PC-3 (cell line): ENCODE measurements at regions not wholly inside any gene's neighbourhood (a gene's known extent, or its start where the extent isn't known, plus 50 kb on each side); places are given as distances from the start of the nearest gene placed in this dataset.
A peak's percentile ranks its signal among the peaks of the same experiment; 100 is the strongest.

Source experiments
- ATAC-seq: fragments of 200-7000 bp; cut with Tn5 transposase; 2 replicates; pipeline ENCODE4 v1.9.1; 2020; ENCODE audit warnings: mild to moderate bottlenecking, moderate library complexity
- BruUV-seq: library from RNA; stranded (reverse); fragments of 400-500 nt; replicated peaks from 2 replicates; lab custom pipeline; 2021; lab: Mats Ljungman, UMichigan
- CTCF ChIA-PET: fragments of 300-600 bp; sonication (Branson Sonifier 250); formaldehyde crosslinking; loops from one replicate; lab custom pipeline; 2022; ENCODE audit warnings: antibody characterized with exemption; lab: Charles Lee
- POLR2A ChIA-PET: fragments of 300-600 bp; sonication (Branson Sonifier 250); formaldehyde crosslinking; loops from one replicate; lab custom pipeline; 2022; ENCODE audit warnings: antibody characterized with exemption; ENCODE audit not compliant: unreplicated experiment; lab: Charles Lee
- DNase-seq: peaks from one replicate; pipeline ENCODE4 v3.0.0-alpha.2; 2015
- H2AFZ ChIP-seq: fragments of 300-600 bp; sonication (generic); 2 replicates; pipeline ENCODE4 v1.6.0; 2016; ENCODE audit warnings: antibody characterized with exemption, low read length
- H3F3A ChIP-seq: fragments of 300-600 bp; sonication (generic); one replicate; pipeline ENCODE4 v1.6.0; 2017; ENCODE audit warnings: antibody characterized with exemption, low read length, control low read depth, mild to moderate bottlenecking; ENCODE audit not compliant: unreplicated experiment
- H3K27ac ChIP-seq: fragments of 300-600 bp; sonication (generic); 2 replicates; pipeline ENCODE4 v1.5.1; 2016; ENCODE audit warnings: mild to moderate bottlenecking, low read length
- H3K27me3 ChIP-seq: fragments of 300-600 bp; sonication (generic); 2 replicates; pipeline ENCODE4 v1.6.1; 2016; ENCODE audit warnings: low read length, mixed read lengths
- H3K36me3 ChIP-seq: fragments of 300-600 bp; sonication (generic); 2 replicates; pipeline ENCODE4 v1.6.1; 2016; ENCODE audit warnings: low read depth, mixed run types, low read length, mixed read lengths
- H3K4me1 ChIP-seq: fragments of 300-600 bp; sonication (generic); 2 replicates; pipeline ENCODE4 v1.5.1; 2016; ENCODE audit warnings: low read length; ENCODE audit not compliant: insufficient read depth
- H3K4me2 ChIP-seq: fragments of 300-600 bp; sonication (generic); 2 replicates; pipeline ENCODE4 v1.6.0; 2016; ENCODE audit warnings: low read length
- H3K4me3 ChIP-seq: fragments of 300-600 bp; sonication (generic); 2 replicates; pipeline ENCODE4 v1.5.1; 2016; ENCODE audit warnings: mild to moderate bottlenecking, low read length, mixed read lengths
- H3K79me2 ChIP-seq: fragments of 300-600 bp; sonication (generic); 2 replicates; pipeline ENCODE4 v1.6.1; 2017; ENCODE audit warnings: low read length, mixed read lengths
- H3K9ac ChIP-seq: fragments of 300-600 bp; sonication (generic); 2 replicates; pipeline ENCODE4 v1.6.0; 2016; ENCODE audit warnings: mild to moderate bottlenecking, low read length
- H3K9me2 ChIP-seq: fragments of 300-600 bp; sonication (generic); replicated peaks from 2 replicates; pipeline ENCODE4 v1.6.1; 2016; ENCODE audit warnings: mixed run types, low read length, mixed read lengths
- H3K9me3 ChIP-seq: fragments of 300-600 bp; sonication (generic); 2 replicates; pipeline ENCODE4 v1.6.1; 2016; ENCODE audit warnings: low read length, mixed read lengths
- H4K20me1 ChIP-seq: fragments of 300-600 bp; sonication (generic); 2 replicates; pipeline ENCODE4 v1.6.1; 2016; ENCODE audit warnings: low read length, mixed read lengths
- CTCF ChIP-seq: fragments of 300-600 bp; sonication (generic); conservative IDR thresholded peaks from 2 replicates; pipeline ENCODE4 v1.5.1; 2017; ENCODE audit warnings: antibody characterized with exemption, low read depth, mild to moderate bottlenecking, low read length
- EZH2 ChIP-seq: fragments of 300-600 bp; sonication (generic); IDR thresholded peaks from one replicate; pipeline ENCODE4 v1.6.1; 2017; ENCODE audit warnings: antibody characterized with exemption, mild to moderate bottlenecking, low read length; ENCODE audit not compliant: unreplicated experiment
- EZH2phosphoT487 ChIP-seq: fragments of 300-600 bp; sonication (generic); IDR thresholded peaks from 2 replicates; pipeline ENCODE4 v1.6.1; 2018; ENCODE audit warnings: mild to moderate bottlenecking, antibody characterized with exemption, low read length, borderline replicate concordance
- intact Hi-C: fragments of 100-400 bp; cut with micrococcal nuclease; formaldehyde crosslinking; loops from 2 replicates; pipeline ENCODE4 v1.9.0; 2023

DNA sequence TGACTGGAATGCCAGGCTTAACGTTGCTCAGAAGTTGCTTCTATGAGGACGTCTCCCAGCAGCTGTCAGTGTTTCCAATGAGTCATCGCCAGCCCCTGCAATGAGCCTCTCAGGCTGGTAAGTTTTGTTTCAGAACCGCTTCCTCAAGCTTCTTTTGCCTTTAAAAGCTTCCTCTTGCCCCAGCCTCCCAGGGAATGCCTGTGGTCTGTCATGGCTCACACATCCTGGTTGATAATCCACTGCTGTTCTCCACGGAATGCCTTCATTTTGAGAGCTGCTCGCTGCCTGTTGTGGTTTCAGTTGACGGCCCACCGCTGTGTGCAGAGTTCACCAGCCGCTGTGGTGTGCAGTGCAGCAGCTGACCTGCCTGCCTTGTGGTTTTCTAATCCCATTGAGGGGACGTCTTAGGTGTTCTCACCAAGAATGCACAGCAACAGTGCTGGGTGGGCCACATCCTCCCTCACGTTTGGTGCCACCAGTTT, 96.4 kb downstream of the RTP5 start:
- Histone ChIP-seq H3K4me2 (no peak overlapping the region), H3K4me1 (no peaks in the 10 kb centered on the region; the same call in 1 of the 2 replicates), H3K79me2 (no peaks in the 10 kb centered on the region), H3K4me3 (no peak overlapping the region), H4K20me1 (no peaks in the 10 kb centered on the region), H3K27me3 (peaks cover 17% of the 10 kb centered on the region), H3K9me3 (no peaks in the 10 kb centered on the region), H2AFZ (no peak overlapping the region), H3F3A (no peaks in the 10 kb centered on the region), H3K9me2 (no peaks in the 10 kb centered on the region), H3K36me3 (no peaks in the 10 kb centered on the region), H3K27ac (no peak overlapping the region), H3K9ac (no peak overlapping the region)
- no TSS peak for BruUV-seq
- POLR2A ChIA-PET, result no interaction called here
- intact Hi-C loops, result no loop called here
- peak; percentile 62 for DNase-seq
- peak; percentile 38 for ATAC-seq
- no peak for TF ChIP-seq EZH2
- TF ChIP-seq CTCF, result no peak
- no peak for TF ChIP-seq EZH2phosphoT487
- CTCF ChIA-PET, result no interaction called here

GRCh38 chr2:241966647-241967466, 97.3 kb downstream of the RTP5 start:
- POLR2A ChIA-PET, result no interaction called here
- BruUV-seq, result no TSS peak
- H3K9ac ChIP-seq, result no peak overlapping the region
- H3K27ac ChIP-seq, result no peak overlapping the region
- H4K20me1 ChIP-seq, result no peaks in the 10 kb centered on the region
- H3K4me3 ChIP-seq, result no peak overlapping the region
- peaks cover 9% of the 10 kb centered on the region for H3K27me3 ChIP-seq
- no peaks in the 10 kb centered on the region; the same call in 1 of the 2 replicates for H3K4me1 ChIP-seq
- intact Hi-C loops, result no loop called here
- H3K36me3 ChIP-seq, result no peaks in the 10 kb centered on the region
- TF ChIP-seq EZH2phosphoT487 (no peak), CTCF (no peak), EZH2 (no peak)
- no peaks in the 10 kb centered on the region for H3F3A ChIP-seq
- H3K4me2 ChIP-seq, result no peak overlapping the region
- DNase-seq (no peak), ATAC-seq (no peak)
- no peak overlapping the region for H2AFZ ChIP-seq
- H3K9me3 ChIP-seq, result no peaks in the 10 kb centered on the region
- no peaks in the 10 kb centered on the region for H3K9me2 ChIP-seq
- no peaks in the 10 kb centered on the region for H3K79me2 ChIP-seq
- CTCF ChIA-PET, result no interaction called here
